Fibroblast of gingiva (primary cell): ENCODE measurements at regions not wholly inside any gene's neighbourhood (a gene's known extent, or its start where the extent isn't known, plus 50 kb on each side); places are given as distances from the start of the nearest gene placed in this dataset.

Experiments used
- DNase-seq: peaks from one replicate; pipeline ENCODE4 v3.0.0-alpha.2; 2011; ENCODE audit warnings: low read depth

DNA sequence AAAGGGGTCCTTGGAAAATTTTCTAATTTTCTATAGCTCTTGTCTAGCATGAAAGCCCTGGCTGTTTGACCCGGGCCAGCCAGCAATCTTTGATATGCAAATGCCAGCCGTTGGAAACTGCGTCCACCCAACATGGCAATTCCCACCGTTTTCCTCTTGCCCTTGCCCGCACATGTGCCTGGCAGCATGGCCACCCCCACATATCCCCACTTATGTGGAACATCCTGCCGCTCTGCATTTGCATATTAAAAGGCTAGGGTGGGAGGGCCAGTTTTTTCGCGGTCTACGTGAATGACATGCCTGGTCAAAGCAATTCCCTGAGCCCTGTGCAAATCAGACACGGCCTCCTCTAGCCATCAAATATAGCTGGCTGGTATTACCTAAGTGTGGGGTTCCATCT lies 110.3 kb upstream of the TDRD3 start:
- DNase-seq: no peak

DNA sequence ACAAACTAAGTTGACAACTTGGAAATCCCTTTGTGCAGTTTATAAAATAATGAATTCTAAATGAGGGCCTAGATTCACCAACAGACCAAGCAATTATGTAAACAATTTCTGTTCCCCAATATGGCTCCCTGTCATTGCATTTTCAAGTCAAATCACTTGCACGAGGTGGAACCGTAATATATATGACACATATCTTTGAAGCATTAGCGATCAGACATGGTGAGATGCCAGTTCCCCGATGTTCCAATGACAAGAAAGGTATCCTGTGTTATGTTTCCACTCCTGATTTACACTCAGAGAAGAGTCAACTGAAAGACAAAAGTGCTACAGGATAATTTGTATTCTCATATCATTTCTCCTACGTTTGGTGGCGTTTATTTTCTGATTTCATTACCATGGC lies 108.5 kb upstream of the TDRD3 start:
- no peak for DNase-seq

- no peak for DNase-seq
These were observed 93.9 kb upstream of the TDRD3 start for GRCh38 chr13:60303166-60303565.

DNA sequence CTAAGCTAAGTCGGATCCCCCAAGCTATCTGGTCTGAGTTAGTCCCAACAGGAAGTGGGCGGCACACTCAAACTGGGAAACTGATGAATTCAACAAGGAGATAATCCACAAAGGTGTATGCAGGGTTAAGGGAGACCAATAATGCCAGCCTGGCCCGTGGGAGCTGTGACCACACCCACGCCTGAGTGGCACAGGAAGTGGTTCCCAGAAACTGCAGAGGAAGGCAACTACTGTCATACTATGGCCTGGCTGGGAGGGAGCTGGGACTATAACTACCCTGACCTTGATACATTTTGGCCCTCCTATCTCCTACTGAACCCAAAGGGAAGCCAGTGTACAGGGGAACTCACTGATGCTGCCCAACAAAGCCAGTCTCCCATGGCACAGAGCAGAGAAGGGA lies 85.5 kb upstream of the TDRD3 start:
- no peak for DNase-seq

DNA sequence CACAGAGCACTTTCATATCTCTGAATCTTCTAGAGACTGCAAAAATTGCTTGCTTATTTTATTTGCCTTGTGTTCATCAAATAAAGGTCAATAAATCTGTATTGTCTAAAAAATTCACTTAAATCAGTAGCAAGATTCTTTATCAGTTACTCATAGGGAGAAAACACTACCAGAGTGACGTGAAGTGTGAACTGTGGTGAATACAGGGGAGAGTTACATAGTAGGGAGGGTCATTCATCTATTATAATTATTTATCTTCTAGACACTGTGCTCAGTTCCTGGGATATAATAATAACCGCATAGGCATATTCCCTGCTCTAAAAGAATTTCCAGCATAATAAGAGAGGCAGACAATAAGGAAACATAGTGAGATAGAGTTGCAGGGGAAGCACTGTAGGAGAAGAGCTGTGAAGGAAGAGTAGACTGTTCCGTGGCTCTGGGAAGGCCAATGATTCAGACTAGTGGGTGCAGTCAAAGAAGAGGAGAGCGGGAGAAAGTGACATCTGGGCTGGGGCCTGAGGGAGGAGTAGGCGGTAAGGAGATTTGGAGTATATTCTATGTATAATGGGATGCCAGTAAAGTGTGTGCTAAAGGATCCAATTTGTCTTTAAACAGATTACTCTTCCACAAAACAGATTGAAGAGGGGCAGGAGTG lies 84.0 kb upstream of the TDRD3 start:
- no peak for DNase-seq

DNA sequence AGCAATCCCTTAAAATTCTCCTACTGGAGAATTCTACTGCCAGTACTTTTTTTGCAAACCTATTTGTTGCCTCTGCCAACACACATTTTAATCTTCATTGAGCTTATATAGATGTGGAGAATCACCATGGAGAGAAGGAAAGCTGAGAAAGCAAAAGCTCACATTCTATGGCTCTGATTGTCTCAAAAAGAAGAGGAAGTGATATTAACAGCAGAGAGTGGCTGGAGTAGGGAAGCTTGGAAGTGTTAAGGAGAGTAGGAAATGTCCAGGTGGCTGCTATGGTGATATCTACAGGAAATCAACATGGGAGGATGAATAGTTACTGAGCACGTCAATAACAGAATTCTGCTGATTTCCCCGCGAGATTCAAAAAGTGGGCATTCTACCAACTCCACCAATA lies 78.8 kb upstream of the TDRD3 start:
- no peak for DNase-seq

DNA sequence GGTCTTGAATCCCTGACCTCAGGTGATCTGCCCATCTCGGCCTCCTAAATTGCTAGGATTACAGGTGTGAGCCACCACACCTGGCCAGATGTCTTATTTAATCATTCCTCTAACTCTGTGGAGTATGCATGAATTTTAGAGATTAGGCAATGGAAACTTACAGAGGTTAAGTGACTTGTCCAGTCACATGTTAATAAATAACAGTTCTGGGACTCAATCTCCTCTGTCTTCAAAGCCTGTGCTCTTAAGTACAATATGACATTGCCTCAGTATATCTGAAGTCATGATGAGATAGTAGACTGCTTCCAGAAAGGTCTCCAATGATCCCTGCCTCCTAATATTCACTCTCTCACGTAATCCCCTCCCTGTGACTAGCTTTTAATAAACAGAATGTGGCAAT lies 72.9 kb upstream of the TDRD3 start:
- DNase-seq: no peak

DNA sequence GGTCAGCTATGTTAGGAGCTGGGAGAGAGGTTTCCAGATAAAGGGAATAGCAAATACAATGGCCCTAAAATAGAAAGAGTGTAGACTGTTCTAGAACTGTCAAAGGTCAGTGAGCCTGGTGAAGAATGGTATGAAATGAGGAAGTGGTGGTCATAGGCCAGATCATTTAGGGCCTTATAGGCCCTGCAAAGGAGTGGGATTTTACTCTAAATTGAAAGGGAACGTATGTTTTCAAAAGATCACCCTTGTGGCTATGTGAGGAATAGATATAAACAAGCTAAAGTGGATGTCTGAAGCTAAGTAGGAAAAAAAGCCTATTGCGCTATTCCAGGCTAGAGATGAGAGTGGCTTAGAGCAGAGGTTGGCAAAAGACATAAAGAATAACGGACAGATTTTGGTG lies 70.7 kb upstream of the TDRD3 start:
- no peak for DNase-seq

- no peak for DNase-seq
These were observed 69.5 kb upstream of the TDRD3 start for GRCh38 chr13:60327511-60327910.

DNA sequence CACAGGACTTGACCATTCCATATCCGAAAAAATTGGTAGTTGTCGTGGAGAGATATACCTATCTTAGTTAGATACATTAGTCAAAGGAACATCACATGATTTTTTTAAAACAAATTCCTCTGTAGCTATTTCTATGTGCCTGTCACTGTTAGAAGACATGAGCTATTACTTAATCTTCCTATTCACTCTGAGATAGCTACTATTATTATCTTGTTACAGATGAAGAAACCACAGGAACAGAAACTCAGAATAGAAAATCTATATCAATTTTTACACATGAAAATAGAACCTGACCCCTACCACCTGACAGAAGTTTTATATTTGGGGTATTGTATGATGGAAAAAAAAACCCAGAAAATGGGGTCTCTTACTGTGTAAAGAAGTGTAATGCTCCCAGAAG lies 68.9 kb upstream of the TDRD3 start:
- DNase-seq: no peak

DNA sequence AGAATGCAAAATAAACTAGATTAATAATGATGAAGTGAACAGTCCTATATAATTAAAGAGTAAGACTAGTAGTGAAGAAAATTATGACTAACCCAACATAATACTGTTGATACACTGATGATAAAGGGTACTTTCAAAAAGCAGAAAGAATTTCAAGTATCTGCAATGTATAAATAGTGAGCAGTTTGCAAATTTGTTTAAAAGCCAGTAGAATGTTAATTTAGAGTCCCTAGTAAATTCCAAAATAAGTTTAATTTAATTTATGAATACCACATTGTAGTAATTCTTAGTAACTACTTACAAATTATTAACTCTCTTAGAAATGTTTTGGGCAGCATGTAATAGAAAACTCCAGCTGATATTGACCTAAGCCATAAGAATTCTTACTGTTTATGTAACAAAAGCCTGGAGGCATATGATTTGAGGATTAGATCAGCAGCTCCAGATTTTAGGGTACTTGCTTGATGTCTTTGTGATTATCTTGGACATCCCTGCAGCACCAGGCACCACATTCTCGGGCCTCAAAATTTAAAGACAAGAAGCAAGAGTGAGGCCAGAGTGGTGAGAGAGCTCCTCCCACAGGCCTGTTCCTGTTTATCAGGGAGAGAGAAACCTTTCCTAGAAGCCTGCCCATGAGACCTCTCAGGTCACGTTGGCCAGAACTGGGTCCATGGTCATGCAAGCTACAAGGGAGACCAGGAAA lies 67.6 kb upstream of the TDRD3 start:
- peak; percentile 9 for DNase-seq

GRCh38 chr13:60331249-60332012 lies 65.6 kb upstream of the TDRD3 start:
- no peak for DNase-seq

DNA sequence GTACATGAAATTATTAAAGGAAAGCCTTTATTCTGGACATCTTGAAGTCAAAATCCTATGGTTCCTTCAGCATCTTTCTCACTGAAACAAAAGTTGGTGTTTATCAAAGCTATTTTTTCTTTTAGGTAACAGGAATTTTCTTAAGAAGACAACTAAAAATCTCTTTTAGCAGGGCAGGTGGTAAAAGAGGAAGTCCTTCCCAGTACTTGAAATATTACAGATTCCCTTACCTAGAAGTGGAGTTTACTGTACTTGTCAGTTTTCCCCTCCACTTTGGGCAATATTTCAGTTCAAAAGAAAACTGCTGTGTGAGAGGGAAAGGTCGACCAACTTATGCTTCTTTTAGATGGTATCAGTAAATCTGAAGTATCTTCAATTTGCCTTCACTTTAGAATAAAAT lies 64.3 kb upstream of the TDRD3 start:
- no peak for DNase-seq

DNA sequence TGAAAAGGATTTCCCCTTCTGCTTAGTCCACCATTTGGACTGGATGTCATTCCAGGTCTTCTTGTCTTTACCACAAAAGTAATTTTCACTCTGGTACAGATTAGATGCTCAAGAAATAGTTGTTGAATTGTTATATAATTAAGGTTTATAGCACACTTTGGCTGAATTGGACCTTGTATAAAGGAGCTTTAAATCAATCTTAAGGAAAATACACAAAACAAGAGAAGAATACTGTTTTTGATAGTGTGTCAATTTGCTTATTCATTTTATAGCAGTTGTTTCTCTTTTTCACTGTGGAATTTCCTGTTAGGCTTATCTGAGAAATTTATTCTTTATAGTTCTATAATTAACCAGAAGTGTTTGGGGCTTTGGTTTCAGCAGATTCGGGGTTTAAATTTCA lies 62.7 kb upstream of the TDRD3 start:
- no peak for DNase-seq

DNA sequence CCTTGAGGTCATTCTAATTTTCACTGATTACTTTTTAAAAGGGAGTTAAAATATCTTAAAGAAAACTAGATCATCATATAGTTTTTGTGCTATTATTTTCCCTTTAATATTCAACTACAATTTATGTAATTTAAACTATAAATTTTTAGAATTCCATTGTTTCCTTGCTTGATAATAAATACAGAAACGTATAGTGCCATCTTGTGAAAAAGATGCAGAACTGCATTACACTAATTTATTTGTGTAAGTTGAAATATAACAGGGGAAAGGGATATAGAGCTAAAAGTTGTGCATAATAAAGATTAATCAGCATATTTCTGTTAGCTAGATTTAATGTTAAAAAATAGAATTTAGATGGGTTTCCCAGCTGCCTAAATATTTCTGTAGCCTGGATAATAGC lies 61.5 kb upstream of the TDRD3 start:
- no peak for DNase-seq

GRCh38 chr13:60338754-60339153 lies 58.3 kb upstream of the TDRD3 start:
- DNase-seq: no peak

GRCh38 chr13:60343978-60344377 lies 53.0 kb upstream of the TDRD3 start:
- DNase-seq: no peak

GRCh38 chr13:60347174-60347573 lies 49.8 kb upstream of the TDRD3 start:
- no peak for DNase-seq
